ENCODE measurements at regions not wholly inside any gene's neighbourhood (a gene's known extent, or its start where the extent isn't known, plus 50 kb on each side); places are given as distances from the start of the nearest gene placed in this dataset.

DNA sequence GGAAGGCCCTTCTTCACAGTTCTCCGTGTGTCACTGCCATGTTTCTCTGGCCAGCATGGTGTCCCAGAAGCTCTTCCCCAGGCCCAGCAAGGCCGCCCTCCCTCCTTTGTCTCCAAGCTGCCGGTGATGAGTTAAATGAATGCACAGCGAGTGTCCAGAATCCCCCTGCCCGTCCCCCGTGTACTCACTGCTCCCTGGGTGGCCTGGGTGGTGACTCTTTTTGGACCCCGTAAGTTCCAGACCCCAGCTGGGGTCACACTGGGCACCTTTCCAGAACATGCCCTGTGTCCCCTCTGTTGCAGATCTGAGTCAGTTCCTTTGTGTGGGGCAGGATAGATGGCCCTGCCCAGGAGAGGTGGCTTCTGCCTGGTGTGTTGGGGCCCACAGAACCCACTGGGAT is 95.0 kb downstream of the MRPL36 start:
- H3K27ac ChIP-seq, result no peak overlapping the region
- H3K4me3 ChIP-seq, result no peak overlapping the region
- peaks cover 0 to 58% (median 7%) of the 10 kb centered on the region in 9 donors for H3K27me3 ChIP-seq
- intact Hi-C loops (cut with DNase I), result no loop called here
- no peak for DNase-seq
- no peaks in the 10 kb centered on the region for H3K36me3 ChIP-seq
- H3K9me3 ChIP-seq, result no peaks in the 10 kb centered on the region
- H3K4me1 ChIP-seq, result no peaks in the 10 kb centered on the region
- TF ChIP-seq, protein P1, sequence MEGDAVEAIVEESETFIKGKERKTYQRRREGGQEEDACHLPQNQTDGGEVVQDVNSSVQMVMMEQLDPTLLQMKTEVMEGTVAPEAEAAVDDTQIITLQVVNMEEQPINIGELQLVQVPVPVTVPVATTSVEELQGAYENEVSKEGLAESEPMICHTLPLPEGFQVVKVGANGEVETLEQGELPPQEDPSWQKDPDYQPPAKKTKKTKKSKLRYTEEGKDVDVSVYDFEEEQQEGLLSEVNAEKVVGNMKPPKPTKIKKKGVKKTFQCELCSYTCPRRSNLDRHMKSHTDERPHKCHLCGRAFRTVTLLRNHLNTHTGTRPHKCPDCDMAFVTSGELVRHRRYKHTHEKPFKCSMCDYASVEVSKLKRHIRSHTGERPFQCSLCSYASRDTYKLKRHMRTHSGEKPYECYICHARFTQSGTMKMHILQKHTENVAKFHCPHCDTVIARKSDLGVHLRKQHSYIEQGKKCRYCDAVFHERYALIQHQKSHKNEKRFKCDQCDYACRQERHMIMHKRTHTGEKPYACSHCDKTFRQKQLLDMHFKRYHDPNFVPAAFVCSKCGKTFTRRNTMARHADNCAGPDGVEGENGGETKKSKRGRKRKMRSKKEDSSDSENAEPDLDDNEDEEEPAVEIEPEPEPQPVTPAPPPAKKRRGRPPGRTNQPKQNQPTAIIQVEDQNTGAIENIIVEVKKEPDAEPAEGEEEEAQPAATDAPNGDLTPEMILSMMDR (IDR thresholded peaks at IDR 0.05), result no peak
- TF ChIP-seq POLR2A (IDR thresholded peaks at IDR 0.05), result no peak
- no peak for ATAC-seq
- WGBS, 4 donors, result 68 to 78% (median 71%) methylated on average over 7 of the region's 7 CpGs

- intact Hi-C loops (cut with DNase I), result no loop called here
- ATAC-seq, result no peak
- 86 to 90% (median 88%) methylated on average over 13 of the region's 13 CpGs for WGBS, 4 donors
- Histone ChIP-seq H3K27ac (no peak overlapping the region), H3K9me3 (no peaks in the 10 kb centered on the region), H3K4me1 (no peaks in the 10 kb centered on the region), H3K27me3 (peaks cover 0 to 54% (median 9%) of the 10 kb centered on the region in 9 donors), H3K4me3 (no peak overlapping the region), H3K36me3 (no peaks in the 10 kb centered on the region)
- DNase-seq, result no peak
- TF ChIP-seq POLR2A (IDR thresholded peaks at IDR 0.05), result no peak
- TF ChIP-seq, protein P1 (IDR thresholded peaks at IDR 0.05), result no peak
These were observed 95.4 kb downstream of the MRPL36 start for GRCh38 chr5:1704266-1704665.

- Histone ChIP-seq H3K9me3 (no peaks in the 10 kb centered on the region), H3K4me1 (no peaks in the 10 kb centered on the region), H3K27ac (no peak overlapping the region), H3K36me3 (no peaks in the 10 kb centered on the region), H3K4me3 (no peak overlapping the region), H3K27me3 (peaks cover 0 to 46% (median 4%) of the 10 kb centered on the region in 9 donors)
- DNase-seq (no peak), ATAC-seq (no peak)
- TF ChIP-seq, protein P1 (IDR thresholded peaks at IDR 0.05), result no peak
- no peak for TF ChIP-seq POLR2A (IDR thresholded peaks at IDR 0.05)
- 80 to 86% (median 84%) methylated on average over 8 to 21 of the region's 21 CpGs for WGBS, 4 donors
- intact Hi-C loops (cut with DNase I), result no loop called here
These were observed 96.1 kb downstream of the MRPL36 start for GRCh38 chr5:1703352-1704050.

GRCh38 chr5:1702318-1702717 is 97.3 kb downstream of the MRPL36 start:
- intact Hi-C loops (cut with DNase I), result no loop called here
- Histone ChIP-seq H3K4me1 (no peaks in the 10 kb centered on the region), H3K9me3 (no peaks in the 10 kb centered on the region), H3K4me3 (no peak overlapping the region), H3K27ac (no peak overlapping the region), H3K27me3 (peaks cover 0 to 41% (median 0%) of the 10 kb centered on the region in 9 donors), H3K36me3 (no peaks in the 10 kb centered on the region)
- no peak for DNase-seq
- WGBS, 4 donors, result 72 to 86% (median 76%) methylated on average over 21 of the region's 21 CpGs
- no peak for TF ChIP-seq POLR2A (IDR thresholded peaks at IDR 0.05)
- TF ChIP-seq, protein P1 (IDR thresholded peaks at IDR 0.05), result no peak
- ATAC-seq, result no peak

All from heart left ventricle (tissue), 16 donors.